Tibial artery (tissue), 4 donors: ENCODE measurements at regions not wholly inside any gene's neighbourhood (a gene's known extent, or its start where the extent isn't known, plus 50 kb on each side); places are given as distances from the start of the nearest gene placed in this dataset.

Experiments used
- DNase-seq, 2 donors: peaks; one replicate each; pipeline ENCODE4 v3.0.0-alpha.2; 2019
- H3K27ac ChIP-seq, 2 donors: fragments of 200-600 bp; sonication (generic) in 1 of 2; 1 replicate in 1 of 2; 2 replicates in 1 of 2; pipeline ENCODE4 v1.5.1; 2018 to 2019; ENCODE audit warnings: mild to moderate bottlenecking in 1 of 2
- H3K27me3 ChIP-seq, 2 donors: fragments of 200-600 bp; sonication (generic) in 1 of 2; one replicate each; pipeline versions ENCODE4 v1.5.1 to v1.6.0; 2016 to 2019
- H3K36me3 ChIP-seq, 3 donors: fragments of 200-600 bp; sonication (generic) in 2 of 3; one replicate each; pipeline ENCODE4 v1.5.1; 2016 to 2019; ENCODE audit warnings: mild to moderate bottlenecking in 2 of 3
- H3K4me1 ChIP-seq, 4 donors: fragments of 200-600 bp; sonication (generic) in 2 of 4; 1 replicate in 3 of 4; 2 replicates in 1 of 4; pipeline ENCODE4 v1.5.1; 2016 to 2019
- H3K4me3 ChIP-seq, 2 donors: fragments of 200-600 bp; sonication (generic) in 1 of 2; 1 replicate in 1 of 2; 2 replicates in 1 of 2; pipeline ENCODE4 v1.5.1; 2018 to 2019; ENCODE audit warnings: mild to moderate bottlenecking in 2 of 2
- H3K9me3 ChIP-seq, 3 donors: fragments of 200-600 bp; sonication (generic) in 1 of 3; one replicate each; pipeline ENCODE4 v1.5.1; 2016 to 2019
- CTCF ChIP-seq, 2 experiments: fragments of 200-600 bp in 1 of 2; fragments of 450-650 bp in 1 of 2; IDR thresholded peaks; one replicate each; pipeline ENCODE4 v1.5.1; 2017 to 2019; ENCODE audit warnings: antibody characterized with exemption in 2 of 2, mild to moderate bottlenecking in 1 of 2, moderate library complexity in 1 of 2
- intact Hi-C: fragments of 100-400 bp; cut with DNase I; formaldehyde crosslinking; loops from one replicate; pipeline ENCODE4 v1.15.0; 2023; ENCODE audit warnings: low total_unique reads

DNA sequence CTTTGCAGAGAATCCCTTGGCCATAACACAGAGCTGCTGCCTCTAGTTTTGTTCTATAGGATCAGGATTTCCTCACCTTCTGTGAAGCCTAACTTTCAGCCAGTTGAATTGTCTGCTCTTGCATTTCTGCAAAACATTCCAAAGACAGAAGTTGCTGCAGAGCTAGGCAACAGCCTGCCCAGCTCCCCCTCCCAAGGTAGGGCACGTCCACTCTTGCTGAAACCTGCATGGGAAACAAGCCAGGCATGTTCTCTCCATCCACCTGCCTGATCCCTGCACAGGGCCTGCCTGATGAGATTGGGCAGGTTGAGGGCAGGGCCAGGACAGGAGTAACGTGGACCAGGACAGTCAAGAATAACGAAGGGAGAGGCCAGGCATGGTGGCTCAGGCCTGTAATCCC, 58.9 kb upstream of the NAA20 start:
- Histone ChIP-seq H3K27me3 (no peaks in the 10 kb centered on the region), H3K4me3 (no peak overlapping the region), H3K4me1 (no peaks in the 10 kb centered on the region), H3K36me3 (peaks cover 47 to 76% (median 72%) of the 10 kb centered on the region in 3 donors), H3K27ac (no peak overlapping the region), H3K9me3 (no peaks in the 10 kb centered on the region)
- no peak for DNase-seq
- no peak for TF ChIP-seq CTCF (IDR thresholded peaks at IDR 0.05)
- intact Hi-C loops = no loop called here

DNA sequence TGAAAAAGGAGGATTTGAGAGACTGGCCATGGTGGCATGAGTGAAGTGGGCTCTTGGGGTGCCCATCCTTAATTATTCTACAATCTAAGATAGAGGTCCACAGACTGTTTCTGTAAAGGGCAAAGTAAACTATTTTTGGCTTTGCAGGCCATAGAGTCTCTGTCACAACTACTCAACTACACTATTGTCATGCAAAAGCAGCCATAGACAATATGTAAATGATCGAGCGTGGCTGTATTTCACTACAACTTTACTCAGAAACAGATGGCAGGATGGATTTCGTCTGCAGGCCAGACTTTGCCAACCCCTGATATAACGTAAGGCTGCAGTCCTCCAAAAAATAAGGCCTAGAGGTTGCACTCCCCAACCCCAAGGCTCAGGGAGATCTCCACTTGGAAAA, 58.2 kb upstream of the NAA20 start:
- Histone ChIP-seq H3K4me3 (no peak overlapping the region), H3K36me3 (peaks cover 47 to 77% (median 77%) of the 10 kb centered on the region in 3 donors), H3K27ac (no peak overlapping the region), H3K9me3 (no peaks in the 10 kb centered on the region), H3K4me1 (no peaks in the 10 kb centered on the region), H3K27me3 (no peaks in the 10 kb centered on the region)
- TF ChIP-seq CTCF (IDR thresholded peaks at IDR 0.05) = no peak
- DNase-seq = no peak
- intact Hi-C loops = no loop called here

DNA sequence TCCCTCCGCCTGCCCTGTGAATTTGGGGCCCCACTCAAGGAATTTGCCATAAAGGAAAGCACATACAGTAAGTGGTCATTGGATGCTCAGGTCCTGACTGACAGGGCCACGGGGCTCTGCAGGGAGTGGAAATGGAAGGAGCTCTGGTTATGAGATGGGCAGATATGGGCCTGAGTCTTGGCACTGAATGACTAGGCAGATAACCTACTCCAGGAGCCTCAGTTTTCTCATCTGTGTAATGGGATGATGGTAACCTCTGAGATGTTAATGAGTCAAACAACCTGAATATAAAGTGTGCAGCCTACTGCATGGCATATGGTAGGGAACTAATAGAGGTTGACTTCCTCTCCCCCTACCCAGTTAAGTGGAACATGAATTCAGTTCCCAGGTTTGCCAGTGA, 56.4 kb upstream of the NAA20 start:
- TF ChIP-seq CTCF (IDR thresholded peaks at IDR 0.05) = no peak
- peaks cover 0 to 4% (median 0%) of the 10 kb centered on the region in 4 donors for H3K4me1 ChIP-seq

DNA sequence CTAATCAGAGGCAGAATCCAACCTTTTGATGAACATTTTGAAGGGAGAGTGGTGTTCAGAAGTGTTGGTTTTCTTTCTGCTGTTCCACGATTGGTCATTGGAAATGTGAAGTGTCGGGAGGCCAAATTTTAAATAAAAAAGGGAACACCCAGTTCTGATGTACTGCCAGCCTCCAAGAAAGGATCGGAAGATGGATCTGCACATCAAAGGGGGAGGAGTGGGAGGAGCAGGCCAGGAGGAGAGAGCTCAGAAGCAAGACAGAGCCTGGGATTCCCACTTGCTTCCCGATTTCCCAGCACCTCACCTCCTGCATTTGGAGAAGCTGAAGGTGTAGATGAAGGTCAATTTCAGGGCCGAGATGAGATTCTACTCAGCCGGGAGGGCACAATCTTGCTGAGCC, 55.9 kb upstream of the NAA20 start:
- Histone ChIP-seq H3K4me1 (peaks cover 0 to 4% (median 0%) of the 10 kb centered on the region in 4 donors), H3K27me3 (no peaks in the 10 kb centered on the region), H3K27ac (no peak overlapping the region), H3K4me3 (no peak overlapping the region), H3K9me3 (no peaks in the 10 kb centered on the region), H3K36me3 (peaks cover 47 to 91% (median 85%) of the 10 kb centered on the region in 3 donors)
- no peak for TF ChIP-seq CTCF (IDR thresholded peaks at IDR 0.05)
- DNase-seq = no peak
- intact Hi-C loops = no loop called here

More for the DNA sequence above, 56.4 kb upstream of the NAA20 start:
- no peaks in the 10 kb centered on the region for H3K27me3 ChIP-seq
- no peak for DNase-seq
- no peaks in the 10 kb centered on the region for H3K9me3 ChIP-seq
- H3K36me3 ChIP-seq = peaks cover 47 to 85% (median 81%) of the 10 kb centered on the region in 3 donors
- H3K4me3 ChIP-seq = no peak overlapping the region
- no peak overlapping the region for H3K27ac ChIP-seq
- intact Hi-C loops = no loop called here

DNA sequence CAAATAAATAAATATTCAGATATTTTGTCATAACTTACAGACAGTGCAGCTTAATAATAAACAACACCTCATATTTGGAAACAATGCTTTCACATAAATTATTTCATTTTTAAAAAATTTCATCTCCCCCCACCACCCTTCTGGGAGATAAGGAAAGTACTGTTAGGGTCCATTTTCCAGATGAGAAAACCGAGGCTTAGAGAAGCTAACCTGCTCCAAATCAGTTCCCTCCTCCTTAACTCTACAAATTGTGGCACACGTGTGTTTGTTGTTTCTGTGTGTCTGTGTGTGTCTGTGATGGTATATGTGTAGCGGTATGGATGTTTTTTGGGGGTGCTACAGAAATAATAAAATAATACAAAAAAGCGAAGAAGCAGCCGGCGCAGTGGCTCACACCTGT, 54.2 kb upstream of the NAA20 start:
- H3K9me3 ChIP-seq = no peaks in the 10 kb centered on the region
- no peak for TF ChIP-seq CTCF (IDR thresholded peaks at IDR 0.05)
- no peak for DNase-seq
- intact Hi-C loops = no loop called here
- H3K4me1 ChIP-seq = peaks cover 0 to 4% (median 0%) of the 10 kb centered on the region in 4 donors
- H3K4me3 ChIP-seq = no peak overlapping the region
- H3K27ac ChIP-seq = no peak overlapping the region
- H3K27me3 ChIP-seq = no peaks in the 10 kb centered on the region
- peaks cover 30 to 84% (median 79%) of the 10 kb centered on the region in 3 donors for H3K36me3 ChIP-seq
